Ovary (tissue), 7 donors: ENCODE measurements at regions not wholly inside any gene's neighbourhood (a gene's known extent, or its start where the extent isn't known, plus 50 kb on each side); places are given as distances from the start of the nearest gene placed in this dataset.

ENCODE experiments used
- DNase-seq, 5 donors: peaks; one replicate each; pipeline ENCODE4 v3.0.0-alpha.2; 2019 to 2020
- H3K27ac ChIP-seq, 2 donors: fragments of 200-600 bp; one replicate each; pipeline versions ENCODE4 v1.5.1 to v1.8.0; 2019 to 2022
- H3K27me3 ChIP-seq: fragments of 200-600 bp; one replicate; pipeline ENCODE4 v1.8.0; 2022
- H3K36me3 ChIP-seq: fragments of 200-600 bp; sonication (generic); one replicate; pipeline ENCODE4 v1.5.1; 2019
- H3K4me1 ChIP-seq: one replicate; pipeline ENCODE4 v1.8.1; 2013; ENCODE audit warnings: mild to moderate bottlenecking, moderate library complexity; ENCODE audit not compliant: insufficient read depth
- H3K4me3 ChIP-seq: fragments of 200-600 bp; sonication (generic); one replicate; pipeline ENCODE4 v1.5.1; 2017
- H3K9me3 ChIP-seq, 2 donors: fragments of 200-600 bp in 1 of 2; sonication (generic) in 1 of 2; one replicate each; pipeline versions ENCODE4 v1.5.1 to v1.8.1; 2013 to 2019; ENCODE audit warnings: mild to moderate bottlenecking in 1 of 2, moderate library complexity in 1 of 2
- CTCF ChIP-seq, 3 donors: fragments of 450-650 bp in 2 of 3; fragments of 200-600 bp in 1 of 3; IDR thresholded peaks; one replicate each; pipeline versions ENCODE4 v1.5.1 to v1.8.0; 2016 to 2022; ENCODE audit warnings: antibody characterized with exemption in 3 of 3, mild to moderate bottlenecking in 1 of 3
- EP300 ChIP-seq: sonication (generic); formaldehyde crosslinking; IDR thresholded peaks from one replicate; pipeline ENCODE4 v1.6.1; 2017; ENCODE audit warnings: antibody characterized with exemption
- POLR2A ChIP-seq: fragments of 450-650 bp; IDR thresholded peaks from one replicate; pipeline ENCODE4 v1.6.1; 2017; ENCODE audit warnings: antibody characterized with exemption, mild to moderate bottlenecking, moderate library complexity
- WGBS, 3 donors: extraction: QIAGEN DNeasy Blood & Tissue Kit in 1 of 3; methylation state at CpG; one replicate each; pipeline versions ENCODE4 v1.1.5 to v1.1.7; 2013 to 2017; 5-methylcytosine and 5-hydroxymethylcytosine counted together
- intact Hi-C, 4 donors: fragments of 100-400 bp; cut with DNase I; formaldehyde crosslinking; loops; one replicate each; pipeline versions ENCODE4 v1.11.0 to v1.15.1; 2022 to 2023
- donor health status: DM: no; HTN: no; CAD: no; lungs with moderate emphysema.
- donor health status: DM: no; HTN: no; CAD: no.
- donor health status: Bipolar disorder and iron deficiency.
- donor health status: DM: no; HTN: no; CAD: no.
- donor health status: DM: yes; HTN: yes; CAD: no.

DNA sequence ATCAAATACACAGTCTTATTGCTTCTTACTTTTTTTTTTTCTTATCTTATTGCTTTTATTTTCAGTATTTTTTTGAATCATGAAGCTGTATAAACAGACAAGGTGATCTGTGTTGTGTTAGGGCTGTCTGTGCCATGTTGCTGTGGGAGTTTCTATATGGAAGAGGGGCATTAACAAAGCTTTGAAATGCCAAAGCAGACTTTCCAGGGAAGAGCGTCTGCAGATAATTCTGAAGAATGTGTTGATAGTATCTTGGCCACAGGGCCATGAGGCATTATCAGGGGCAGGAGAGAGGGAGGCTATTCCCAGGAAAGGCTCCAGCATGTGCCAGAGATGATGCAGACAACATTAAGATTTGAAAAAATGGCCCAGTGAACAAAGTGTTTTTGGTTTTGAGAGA, 354.5 kb downstream of the UTRN start:
- no peaks in the 10 kb centered on the region for H3K4me1 ChIP-seq
- H3K4me3 ChIP-seq: no peak overlapping the region
- H3K36me3 ChIP-seq: no peaks in the 10 kb centered on the region
- intact Hi-C loops: no loop called here
- H3K27ac ChIP-seq: no peak overlapping the region
- DNase-seq: no peak
- H3K27me3 ChIP-seq: no peaks in the 10 kb centered on the region
- H3K9me3 ChIP-seq: no peaks in the 10 kb centered on the region
- TF ChIP-seq POLR2A: no peak
- no peak for TF ChIP-seq CTCF (IDR thresholded peaks at IDR 0.05)
- TF ChIP-seq EP300: no peak
- 71 to 100% (median 95%) methylated on average over 1 of the region's 1 CpG for WGBS, 3 donors

DNA sequence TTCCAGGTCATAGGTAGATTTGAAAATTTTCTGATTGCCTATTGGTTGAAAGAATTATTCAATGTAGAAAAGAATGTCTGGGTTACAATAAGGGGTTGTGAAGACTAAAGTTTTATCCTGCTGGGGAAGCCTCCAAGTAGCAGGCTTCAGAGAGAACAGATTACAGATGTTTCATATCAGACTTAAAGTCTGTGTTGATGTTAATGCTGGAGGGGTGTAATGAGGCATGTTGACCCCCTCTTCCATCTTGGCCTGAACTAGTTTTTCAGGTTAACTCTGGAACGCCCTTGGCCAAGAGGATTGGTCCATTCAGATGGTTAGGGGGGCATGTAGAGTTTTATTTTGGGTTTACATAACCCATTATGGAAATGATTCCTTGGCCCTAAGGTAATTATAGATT, 356.2 kb downstream of the UTRN start:
- H3K27me3 ChIP-seq: no peaks in the 10 kb centered on the region
- no peak overlapping the region for H3K4me3 ChIP-seq
- no peak overlapping the region for H3K27ac ChIP-seq
- DNase-seq: no peak
- H3K4me1 ChIP-seq: no peaks in the 10 kb centered on the region
- H3K36me3 ChIP-seq: no peaks in the 10 kb centered on the region
- intact Hi-C loops: no loop called here
- TF ChIP-seq EP300 (no peak), CTCF (IDR thresholded peaks at IDR 0.05) (no peak), POLR2A (no peak)
- WGBS, 3 donors: 69 to 74% (median 71%) methylated on average over 1 of the region's 1 CpG
- H3K9me3 ChIP-seq: no peaks in the 10 kb centered on the region

DNA sequence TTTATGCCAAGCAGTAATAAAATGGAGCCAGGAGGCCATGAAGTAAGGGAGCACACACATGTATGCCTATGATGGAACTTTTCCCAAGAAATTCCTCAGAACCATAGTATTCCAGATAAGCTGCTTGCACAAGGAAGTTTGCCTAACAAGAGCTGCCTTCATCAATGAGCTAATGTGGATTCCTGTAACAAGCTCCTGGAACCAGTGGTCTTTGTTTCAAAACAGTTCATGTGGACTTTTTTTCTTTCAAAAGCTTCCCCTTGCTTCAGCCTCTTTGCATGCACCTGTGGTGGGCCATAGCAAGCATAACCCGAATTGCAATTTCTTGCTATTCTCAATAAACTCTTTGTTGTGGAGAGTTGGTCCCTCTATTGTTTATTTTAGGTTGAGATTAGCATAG, 359.6 kb downstream of the UTRN start:
- Histone ChIP-seq H3K27me3 (no peaks in the 10 kb centered on the region), H3K4me1 (no peaks in the 10 kb centered on the region), H3K4me3 (no peak overlapping the region), H3K9me3 (no peaks in the 10 kb centered on the region), H3K27ac (no peak overlapping the region), H3K36me3 (no peaks in the 10 kb centered on the region)
- no peak for DNase-seq
- 84 to 88% (median 84%) methylated on average over 1 of the region's 1 CpG for WGBS, 3 donors
- intact Hi-C loops: no loop called here
- TF ChIP-seq CTCF (IDR thresholded peaks at IDR 0.05) (no peak), EP300 (no peak), POLR2A (no peak)

DNA sequence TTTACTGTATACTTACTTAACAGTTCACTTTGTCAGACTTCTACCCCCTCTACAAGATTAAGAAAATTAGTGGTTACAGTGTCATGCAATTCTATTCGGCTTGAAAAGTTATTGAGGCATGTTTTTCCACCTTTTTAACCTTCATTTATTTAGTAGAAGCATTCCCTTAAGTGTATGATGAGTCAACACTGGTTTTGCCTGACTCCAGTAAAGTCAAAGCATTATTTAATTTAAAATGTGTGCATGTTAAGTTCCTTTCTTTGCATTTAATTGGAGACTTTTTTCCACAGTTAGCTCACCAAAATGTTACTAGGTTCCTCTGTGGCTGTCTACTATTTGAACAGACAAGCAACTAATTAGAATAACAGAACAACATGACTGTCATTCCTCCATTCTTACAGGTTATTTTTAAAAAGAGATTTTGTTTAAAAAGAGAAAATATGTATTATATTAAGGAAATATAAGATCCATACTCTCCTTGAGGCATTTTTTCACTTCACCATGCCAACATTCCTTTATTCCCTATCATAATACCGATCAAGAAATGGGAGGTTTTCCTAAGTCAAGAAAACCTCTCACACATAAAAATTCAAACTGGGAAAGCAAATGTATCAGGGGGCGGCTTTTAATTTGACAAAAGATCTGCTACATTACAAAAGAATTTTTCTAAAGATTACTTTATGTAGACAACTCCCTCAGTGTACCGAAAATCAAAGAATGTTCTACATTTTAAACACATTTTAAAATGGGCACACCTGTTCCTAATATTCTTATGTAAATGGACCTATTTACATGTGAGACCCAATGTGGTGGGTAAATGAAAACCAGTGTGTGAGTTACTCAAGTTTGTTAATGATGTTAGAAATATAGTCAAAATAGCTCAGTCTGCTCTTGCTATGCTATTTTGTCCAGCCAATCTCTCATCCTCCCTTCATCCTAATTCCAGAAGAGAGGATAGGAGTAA, 361.2 kb downstream of the UTRN start:
- Histone ChIP-seq H3K9me3 (no peaks in the 10 kb centered on the region), H3K4me3 (no peak overlapping the region), H3K27ac (no peak overlapping the region), H3K36me3 (no peaks in the 10 kb centered on the region), H3K27me3 (no peaks in the 10 kb centered on the region), H3K4me1 (no peaks in the 10 kb centered on the region)
- TF ChIP-seq POLR2A (no peak), CTCF (IDR thresholded peaks at IDR 0.05) (no peak), EP300 (no peak)
- no peak for DNase-seq
- 83 to 86% (median 85%) methylated on average over 4 of the region's 4 CpGs for WGBS, 3 donors
- intact Hi-C loops: no loop called here
